Endothelial cell of umbilical vein (primary cell): ENCODE measurements at regions not wholly inside any gene's neighbourhood (a gene's known extent, or its start where the extent isn't known, plus 50 kb on each side); places are given as distances from the start of the nearest gene placed in this dataset.

Experiments
- BruUV-seq: library from RNA; stranded (reverse); fragments of 400-500 nt; replicated peaks from 2 replicates; lab custom pipeline; 2021; lab: Mats Ljungman, UMichigan
- CTCF ChIA-PET: fragments of 300-600, 350-600 bp; sonication (Branson Sonifier 250); formaldehyde crosslinking; loops from one replicate; lab custom pipeline; 2021; ENCODE audit warnings: antibody characterized with exemption, inconsistent platforms; lab: Charles Lee
- POLR2A ChIA-PET: fragments of 300-600, 350-600 bp; sonication (Branson Sonifier 250); formaldehyde crosslinking; loops from one replicate; lab custom pipeline; 2021; ENCODE audit warnings: antibody characterized with exemption, inconsistent platforms; lab: Charles Lee
- DNase-seq: peaks from one replicate; pipeline ENCODE4 v3.0.0-alpha.2; 2011; ENCODE audit warnings: low read depth, low spot score
- FAIRE-seq: peaks from 2 replicates; lab custom pipeline; 2011; peaks lifted over from hg19 to GRCh38; lab: Jason Lieb, UNC
- H2AFZ ChIP-seq: 2 replicates; pipeline ENCODE4 v1.6.0; 2012; ENCODE audit warnings: low read depth, low read length, control low read depth, inconsistent platforms
- H3K27ac ChIP-seq: 2 replicates; pipeline ENCODE4 v1.5.1; 2011; ENCODE audit warnings: low read depth, mild to moderate bottlenecking, control low read depth, low read length, moderate library complexity; ENCODE audit not compliant: insufficient read depth
- H3K27me3 ChIP-seq, 2 experiments: 2 replicates each; pipeline versions ENCODE4 v1.6.0 to v1.6.1; 2011; ENCODE audit warnings: low read length in 2 of 2, mixed read lengths in 1 of 2; ENCODE audit not compliant: control insufficient read depth in 2 of 2, insufficient read depth in 2 of 2
- H3K36me3 ChIP-seq, 2 experiments: 2 replicates in 1 of 2; 3 replicates in 1 of 2; pipeline ENCODE4 v1.5.1; 2011; ENCODE audit warnings: low read length in 2 of 2, mild to moderate bottlenecking in 1 of 2, moderate library complexity in 1 of 2; ENCODE audit not compliant: control insufficient read depth in 2 of 2, insufficient read depth in 2 of 2; ENCODE audit errors: extremely low read depth in 1 of 2
- H3K4me1 ChIP-seq: 3 replicates; pipeline ENCODE4 v1.5.1; 2011; ENCODE audit warnings: mild to moderate bottlenecking, low read length; ENCODE audit not compliant: control insufficient read depth, insufficient read depth; ENCODE audit errors: extremely low read depth
- H3K4me2 ChIP-seq: 2 replicates; pipeline ENCODE4 v1.6.1; 2011; ENCODE audit warnings: low read length, control low read depth, mixed read lengths; ENCODE audit not compliant: insufficient read depth
- H3K4me3 ChIP-seq, 3 experiments: fragments of 200-600 bp in 1 of 3; sonication (generic), shearing (Covaris generic) in 1 of 3; replicated peaks in 1 of 3; 2 replicates each; pipeline ENCODE4 v1.5.1; 2011 to 2016; ENCODE audit warnings: control low read depth in 3 of 3, low read length in 3 of 3, mild to moderate bottlenecking in 2 of 3, inconsistent platforms in 1 of 3, low read depth in 1 of 3, moderate library complexity in 1 of 3; ENCODE audit not compliant: insufficient read depth in 1 of 3
- H3K79me2 ChIP-seq: 2 replicates; pipeline ENCODE4 v1.6.0; 2012; ENCODE audit warnings: low read length, inconsistent platforms; ENCODE audit not compliant: control insufficient read depth, insufficient read depth
- H3K9ac ChIP-seq: replicated peaks from 2 replicates; pipeline ENCODE3; 2011; ENCODE audit warnings: low read length, control low read depth; ENCODE audit not compliant: insufficient read depth; ENCODE audit errors: extremely low read depth
- H3K9me1 ChIP-seq: replicated peaks from 3 replicates; pipeline ENCODE4 v1.6.0; 2011; ENCODE audit warnings: mild to moderate bottlenecking, low read length; ENCODE audit not compliant: control insufficient read depth, insufficient read depth; ENCODE audit errors: extremely low read depth
- H3K9me3 ChIP-seq: replicated peaks from 2 replicates; pipeline ENCODE4 v1.5.1; 2012; ENCODE audit warnings: low read length, inconsistent platforms; ENCODE audit not compliant: control insufficient read depth, insufficient read depth
- H4K20me1 ChIP-seq: replicated peaks from 2 replicates; pipeline ENCODE3; 2011; ENCODE audit warnings: mild to moderate bottlenecking, low read length; ENCODE audit not compliant: control insufficient read depth, insufficient read depth; ENCODE audit errors: extremely low read depth
- CTCF ChIP-seq, 2 donors: IDR thresholded peaks; 1 replicate in 1 of 2; 2 replicates in 1 of 2; pipeline ENCODE4 v1.5.1; 2011; ENCODE audit warnings: low read length in 2 of 2, mild to moderate bottlenecking in 2 of 2, moderate library complexity in 2 of 2, control low read depth in 1 of 2, inconsistent platforms in 1 of 2, low read depth in 1 of 2; ENCODE audit not compliant: insufficient read depth in 1 of 2; ENCODE audit errors: extremely low read depth in 1 of 2
- EZH2 ChIP-seq: IDR thresholded peaks from 2 replicates; pipeline ENCODE4 v1.6.1; 2012; ENCODE audit warnings: borderline replicate concordance, low read depth, mild to moderate bottlenecking, moderate library complexity, low read length, inconsistent platforms; ENCODE audit not compliant: severe bottlenecking
- FOS ChIP-seq: IDR thresholded peaks from 2 replicates; pipeline ENCODE4 v1.6.1; 2011; ENCODE audit warnings: mild to moderate bottlenecking, low read length, moderate library complexity, borderline replicate concordance; ENCODE audit not compliant: insufficient read depth
- GATA2 ChIP-seq: IDR thresholded peaks from 2 replicates; pipeline ENCODE4 v1.7.0; 2011; ENCODE audit warnings: low read depth, mild to moderate bottlenecking, moderate library complexity, mixed read lengths, low read length; ENCODE audit not compliant: insufficient read length, insufficient read depth
- JUN ChIP-seq: IDR thresholded peaks from 2 replicates; pipeline ENCODE4 v1.6.1; 2011; ENCODE audit warnings: borderline replicate concordance, low read depth; ENCODE audit not compliant: insufficient read length, insufficient read depth
- MAX ChIP-seq: IDR thresholded peaks from 2 replicates; pipeline ENCODE4 v1.6.1; 2011; ENCODE audit not compliant: insufficient read depth, insufficient read length
- MYC ChIP-seq: IDR thresholded peaks from one replicate; pipeline ENCODE4 v1.6.1; 2011; ENCODE audit warnings: mild to moderate bottlenecking, low read depth, low read length
- POLR2A ChIP-seq: IDR thresholded peaks from 2 replicates; pipeline ENCODE4 v1.6.1; 2012; ENCODE audit warnings: low read depth, mild to moderate bottlenecking, control low read depth, low read length
- POLR2AphosphoS5 ChIP-seq: IDR thresholded peaks from 2 replicates; pipeline ENCODE4 v1.6.1; 2012; ENCODE audit warnings: low read depth, mild to moderate bottlenecking, control low read depth, low read length, moderate library complexity; ENCODE audit not compliant: insufficient read depth
- dilution Hi-C: fragments of 300-500 bp; cut with MboI; formaldehyde crosslinking; loops from one replicate; pipeline ENCODE4 v1.15.0; 2019; ENCODE audit warnings: low sequenced_read_pairs; ENCODE audit not compliant: extremely low pct_ligation_motif_present
- intact Hi-C: fragments of 100-400 bp; cut with micrococcal nuclease; formaldehyde crosslinking; loops from one replicate; pipeline ENCODE4 v1.10.0; 2022

DNA sequence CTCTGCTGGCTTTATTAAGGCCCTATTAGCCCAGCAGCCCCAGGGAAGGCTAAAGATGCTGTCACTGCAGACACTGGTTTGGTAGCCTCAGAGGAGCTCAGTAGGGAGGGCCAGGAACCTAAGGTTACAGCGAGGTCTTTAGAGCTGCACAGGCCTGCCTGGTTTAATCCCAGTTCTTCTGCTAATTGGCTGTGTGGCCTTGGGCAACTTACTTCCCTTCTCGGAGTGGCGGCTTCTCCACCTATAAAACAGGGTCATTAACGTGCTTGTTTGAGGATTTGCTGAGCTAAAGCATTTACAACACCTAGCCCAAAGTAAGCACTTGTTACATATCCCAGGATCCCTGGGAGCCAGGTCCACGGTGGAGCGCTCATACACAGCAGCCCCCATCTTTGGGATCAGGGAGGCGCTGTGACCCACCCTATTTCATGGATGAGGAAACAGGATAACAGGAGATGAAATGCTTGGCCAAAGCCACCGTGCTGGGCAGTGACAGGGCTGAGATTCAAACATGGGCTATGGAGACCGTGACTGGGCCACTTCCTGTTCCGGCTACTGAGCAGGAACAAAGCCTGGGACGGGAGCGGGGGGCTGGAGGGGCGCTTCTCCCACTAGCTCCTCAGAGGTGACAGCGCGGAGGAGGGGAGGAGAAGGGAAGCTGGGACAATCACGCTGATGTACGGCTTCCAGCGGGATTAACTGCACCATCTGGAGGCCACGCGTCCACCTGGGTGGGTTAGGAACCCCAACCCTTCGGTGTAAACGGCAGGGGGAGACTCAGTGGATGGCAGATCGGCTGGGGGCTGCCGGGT, 61.5 kb downstream of the IGLL1 start:
- intact Hi-C loops, result no loop called here
- TF ChIP-seq POLR2AphosphoS5 (no peak), MAX (no peak), JUN (no peak)
- H3K4me1 ChIP-seq, result peaks cover 23% of the 10 kb centered on the region
- dilution Hi-C loops, result no loop called here
- H3K27me3 ChIP-seq, result no peaks in the 10 kb centered on the region
- H4K20me1 ChIP-seq, result no peaks in the 10 kb centered on the region
- no TSS peak for BruUV-seq
- peak overlapping the region; percentile 42 for H2AFZ ChIP-seq
- DNase-seq (no peak), FAIRE-seq (no peak)
- H3K4me3 ChIP-seq, result no peak overlapping the region
- H3K36me3 ChIP-seq, result no peaks in the 10 kb centered on the region
- ChIA-PET CTCF (interaction anchor here (1.1 kb wide), 1 partner anchor 10 kb away, joined by 3 read pairs; no protein-coding TSS in a partner anchor), POLR2A (no interaction called here)
- no peaks in the 10 kb centered on the region for H3K9me3 ChIP-seq
- H3K79me2 ChIP-seq, result no peaks in the 10 kb centered on the region
- H3K9me1 ChIP-seq, result no peaks in the 10 kb centered on the region
- H3K27ac ChIP-seq, result no peak overlapping the region
- H3K4me2 ChIP-seq, result no peak overlapping the region
- H3K9ac ChIP-seq, result no peak overlapping the region

DNA sequence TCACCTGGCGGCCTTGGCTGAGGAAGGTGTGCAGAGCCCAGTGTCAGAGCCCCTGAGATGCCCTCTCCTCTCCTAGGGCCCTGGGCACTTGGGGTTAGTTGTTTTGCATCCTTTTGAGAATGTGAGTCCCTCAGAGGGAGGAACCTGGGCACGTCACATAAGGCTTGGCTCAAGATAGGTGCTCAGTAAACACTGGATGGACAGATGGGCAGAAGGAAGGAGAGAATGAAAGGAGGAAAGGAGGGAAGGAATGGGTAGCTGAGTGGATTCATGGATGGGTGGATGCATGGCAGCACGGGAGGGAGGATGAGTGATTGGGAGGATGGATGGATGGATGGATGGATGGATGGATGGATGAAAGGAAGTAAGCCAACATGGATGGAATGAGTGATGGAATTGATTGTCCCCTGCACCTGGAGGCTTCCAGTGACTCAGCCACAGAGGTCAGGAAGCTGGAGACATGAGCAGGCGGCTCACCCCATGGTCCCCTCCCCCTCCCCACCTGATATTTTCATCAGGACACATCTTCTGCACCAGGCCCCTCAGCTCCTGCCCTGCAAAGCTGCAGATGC, 62.2 kb downstream of the IGLL1 start:
- Histone ChIP-seq H3K27ac (no peak overlapping the region), H3K9me1 (no peaks in the 10 kb centered on the region), H3K9me3 (no peaks in the 10 kb centered on the region), H2AFZ (no peak overlapping the region), H4K20me1 (no peaks in the 10 kb centered on the region), H3K79me2 (no peaks in the 10 kb centered on the region), H3K27me3 (no peaks in the 10 kb centered on the region), H3K4me2 (no peak overlapping the region), H3K4me1 (peaks cover 20% of the 10 kb centered on the region), H3K36me3 (no peaks in the 10 kb centered on the region), H3K9ac (no peak overlapping the region), H3K4me3 (no peak overlapping the region)
- DNase-seq, result no peak
- no peak for TF ChIP-seq GATA2
- TF ChIP-seq MYC, result no peak
- no peak for TF ChIP-seq EZH2
- no peak for TF ChIP-seq POLR2A
- no peak for TF ChIP-seq CTCF (IDR thresholded peaks at IDR 0.05; ENCODE audit: extremely low read depth in 1 of 2, insufficient read depth in 1 of 2, low read depth in 1 of 2, low read length in 2 of 2)
- TF ChIP-seq MAX, result no peak
- TF ChIP-seq JUN, result no peak
- TF ChIP-seq POLR2AphosphoS5, result no peak
- TF ChIP-seq FOS, result no peak
- ChIA-PET CTCF (interaction anchor here (1.1 kb wide), 1 partner anchor 11 kb away, joined by 3 read pairs; no protein-coding TSS in a partner anchor), POLR2A (no interaction called here)
- no TSS peak for BruUV-seq
- FAIRE-seq, result no peak
- dilution Hi-C loops (no loop called here), intact Hi-C loops (no loop called here)
